NCI-H2107 (cell line): ENCODE measurements at regions not wholly inside any gene's neighbourhood (a gene's known extent, or its start where the extent isn't known, plus 50 kb on each side); places are given as distances from the start of the nearest gene placed in this dataset.

Source experiments
- DNase-seq: peaks from one replicate; lab custom pipeline; 2025; lab: John Stamatoyannopoulos, UW

- no peak for DNase-seq
Observed at GRCh38 chr4:81946996-81947395, 426.8 kb downstream of the HNRNPD start.

GRCh38 chr4:81930506-81931238 is 443.1 kb downstream of the HNRNPD start:
- DNase-seq: no peak

- DNase-seq: no peak
Observed at GRCh38 chr4:81923140-81923539, 450.7 kb downstream of the HNRNPD start.

- no peak for DNase-seq
Observed at GRCh38 chr4:81922313-81922712, 450.6 kb upstream of the RASGEF1B start.

- DNase-seq: no peak
Observed at GRCh38 chr4:81921751-81922159, 450.0 kb upstream of the RASGEF1B start.

- DNase-seq: no peak
Observed at GRCh38 chr4:81919810-81920209, 448.1 kb upstream of the RASGEF1B start.

GRCh38 chr4:81919223-81919622 is 447.5 kb upstream of the RASGEF1B start:
- DNase-seq: no peak

- no peak for DNase-seq
Observed at GRCh38 chr4:81915430-81915829, 443.7 kb upstream of the RASGEF1B start.

GRCh38 chr4:81914623-81915022 is 442.9 kb upstream of the RASGEF1B start:
- no peak for DNase-seq

- no peak for DNase-seq
Observed at GRCh38 chr4:81913427-81913879, 441.7 kb upstream of the RASGEF1B start.

- no peak for DNase-seq
Observed at GRCh38 chr4:81912376-81913030, 440.8 kb upstream of the RASGEF1B start.

- DNase-seq: no peak
Observed at GRCh38 chr4:81906905-81907304, 435.2 kb upstream of the RASGEF1B start.

GRCh38 chr4:81905971-81906370 is 434.3 kb upstream of the RASGEF1B start:
- DNase-seq: no peak

GRCh38 chr4:81904121-81904520 is 432.4 kb upstream of the RASGEF1B start:
- DNase-seq: no peak

GRCh38 chr4:81903212-81903611 is 431.5 kb upstream of the RASGEF1B start:
- DNase-seq: no peak

GRCh38 chr4:81898862-81899504 is 427.3 kb upstream of the RASGEF1B start:
- DNase-seq: no peak

GRCh38 chr4:81896936-81897335 is 425.2 kb upstream of the RASGEF1B start:
- DNase-seq: no peak

GRCh38 chr4:81891005-81891996 is 419.6 kb upstream of the RASGEF1B start:
- DNase-seq: no peak

- DNase-seq: no peak
Observed at GRCh38 chr4:81884986-81885385, 413.3 kb upstream of the RASGEF1B start.

GRCh38 chr4:81883530-81884450 is 412.1 kb upstream of the RASGEF1B start:
- no peak for DNase-seq

GRCh38 chr4:81883004-81883403 is 411.3 kb upstream of the RASGEF1B start:
- no peak for DNase-seq
